Left hindlimb (tissue), 1 donor: ENCODE measurements at regions not wholly inside any gene's neighbourhood (a gene's known extent, or its start where the extent isn't known, plus 50 kb on each side); places are given as distances from the start of the nearest gene placed in this dataset.

ENCODE experiments used
- DNase-seq: peaks from one replicate; pipeline ENCODE4 v3.0.0-alpha.2; 2018

- DNase-seq, result no peak
Observed at GRCh38 chr4:123545667-123546572, 149.3 kb downstream of the SPRY1 start.

GRCh38 chr4:123546573-123547060, 150.0 kb downstream of the SPRY1 start:
- no peak for DNase-seq

- DNase-seq, result no peak
Observed at GRCh38 chr4:123547216-123548165, 150.9 kb downstream of the SPRY1 start.

GRCh38 chr4:123553279-123553678, 156.7 kb downstream of the SPRY1 start:
- no peak for DNase-seq

GRCh38 chr4:123553733-123554637, 157.4 kb downstream of the SPRY1 start:
- no peak for DNase-seq

GRCh38 chr4:123554801-123555232, 158.2 kb downstream of the SPRY1 start:
- no peak for DNase-seq

GRCh38 chr4:123555233-123555806, 158.7 kb downstream of the SPRY1 start:
- DNase-seq, result peak; percentile 89

- no peak for DNase-seq
Observed at GRCh38 chr4:123555807-123556273, 159.2 kb downstream of the SPRY1 start.

- DNase-seq, result no peak
Observed at GRCh38 chr4:123556526-123556925, 159.9 kb downstream of the SPRY1 start.

- DNase-seq, result no peak
Observed at GRCh38 chr4:123557857-123558536, 161.4 kb downstream of the SPRY1 start.

GRCh38 chr4:123558865-123559264, 162.3 kb downstream of the SPRY1 start:
- DNase-seq, result no peak

- DNase-seq, result no peak
Observed at GRCh38 chr4:123559955-123560871, 163.6 kb downstream of the SPRY1 start.

GRCh38 chr4:123561525-123561924, 164.9 kb downstream of the SPRY1 start:
- DNase-seq, result no peak

- no peak for DNase-seq
Observed at GRCh38 chr4:123562994-123563750, 166.6 kb downstream of the SPRY1 start.

- no peak for DNase-seq
Observed at GRCh38 chr4:123564758-123565346, 168.3 kb downstream of the SPRY1 start.

- no peak for DNase-seq
Observed at GRCh38 chr4:123568936-123569335, 172.3 kb downstream of the SPRY1 start.

GRCh38 chr4:123569541-123569940, 172.9 kb downstream of the SPRY1 start:
- no peak for DNase-seq

GRCh38 chr4:123573866-123574508, 177.4 kb downstream of the SPRY1 start:
- no peak for DNase-seq
